GM23338 (cell line): ENCODE measurements at regions not wholly inside any gene's neighbourhood (a gene's known extent, or its start where the extent isn't known, plus 50 kb on each side); places are given as distances from the start of the nearest gene placed in this dataset.

ENCODE experiments used
- ATAC-seq: fragments of 200-7000 bp; cut with Tn5 transposase; 3 replicates; pipeline ENCODE4 v1.9.1; 2020
- DNase-seq: peaks from one replicate; pipeline ENCODE4 v3.0.0-alpha.2; 2015; ENCODE audit warnings: low spot score
- H2AFZ ChIP-seq: fragments of 200-600 bp; sonication (generic); 2 replicates; pipeline ENCODE4 v1.8.0; 2016; ENCODE audit warnings: antibody characterized with exemption, mild to moderate bottlenecking, moderate library complexity
- H3F3A ChIP-seq: fragments of 200-600 bp; sonication (generic); replicated peaks from 2 replicates; pipeline ENCODE4 v1.8.0; 2017; ENCODE audit warnings: antibody characterized with exemption, mixed run types, low read depth
- H3K27ac ChIP-seq: fragments of 200-600 bp; sonication (generic); 2 replicates; pipeline ENCODE4 v1.6.1; 2016; ENCODE audit warnings: low read depth
- H3K27me3 ChIP-seq: fragments of 200-600 bp; sonication (generic); 2 replicates; pipeline ENCODE4 v1.8.0; 2016; ENCODE audit warnings: mild to moderate bottlenecking, mixed run types, moderate library complexity; ENCODE audit not compliant: insufficient read depth
- H3K36me3 ChIP-seq: fragments of 200-600 bp; sonication (generic); 2 replicates; pipeline ENCODE4 v1.8.0; 2016; ENCODE audit warnings: mild to moderate bottlenecking; ENCODE audit not compliant: insufficient read depth
- H3K4me1 ChIP-seq: fragments of 200-600 bp; sonication (generic); 2 replicates; pipeline ENCODE4 v1.8.0; 2016; ENCODE audit warnings: mild to moderate bottlenecking, moderate library complexity; ENCODE audit not compliant: insufficient read depth
- H3K4me2 ChIP-seq: fragments of 200-600 bp; sonication (generic); 2 replicates; pipeline ENCODE4 v1.7.1; 2017; ENCODE audit warnings: mixed run types
- H3K4me3 ChIP-seq: fragments of 200-600 bp; sonication (generic); 2 replicates; pipeline ENCODE4 v1.6.1; 2016; ENCODE audit warnings: mixed run types
- H3K79me2 ChIP-seq: fragments of 200-600 bp; sonication (generic); replicated peaks from 2 replicates; pipeline ENCODE4 v1.8.0; 2017; ENCODE audit warnings: mild to moderate bottlenecking; ENCODE audit not compliant: insufficient read depth
- H3K9me2 ChIP-seq: fragments of 200-600 bp; sonication (generic); 2 replicates; pipeline ENCODE4 v1.8.0; 2017; ENCODE audit not compliant: insufficient read depth
- H4K20me1 ChIP-seq: fragments of 200-600 bp; sonication (generic); replicated peaks from 2 replicates; pipeline ENCODE4 v1.8.0; 2017; ENCODE audit warnings: mild to moderate bottlenecking; ENCODE audit not compliant: insufficient read depth
- H3K27ac Mint-ChIP-seq: 2 replicates; pipeline ENCODE4 v1.8.0; 2020; ENCODE audit warnings: inconsistent platforms, mild to moderate bottlenecking, moderate library complexity, mixed read lengths
- H3K27me3 Mint-ChIP-seq: 3 replicates; pipeline ENCODE4 v1.8.0; 2022; ENCODE audit warnings: low read depth, mild to moderate bottlenecking, moderate library complexity, mixed read lengths, inconsistent platforms; ENCODE audit not compliant: insufficient read depth, poor library complexity
- H3K36me3 Mint-ChIP-seq: 3 replicates; pipeline ENCODE4 v1.8.0; 2021; ENCODE audit warnings: low read depth, mild to moderate bottlenecking, inconsistent platforms, moderate library complexity, mixed read lengths
- H3K4me1 Mint-ChIP-seq: 3 replicates; pipeline ENCODE4 v1.8.0; 2020; ENCODE audit warnings: mild to moderate bottlenecking, inconsistent platforms, mixed read lengths
- H3K4me3 Mint-ChIP-seq: 3 replicates; pipeline ENCODE4 v1.8.0; 2021; ENCODE audit warnings: moderate library complexity, mild to moderate bottlenecking, inconsistent platforms, mixed read lengths
- H3K9me3 Mint-ChIP-seq: 3 replicates; pipeline ENCODE4 v1.8.0; 2020; ENCODE audit warnings: moderate library complexity, mild to moderate bottlenecking, inconsistent platforms, mixed read lengths
- CREB1 ChIP-seq: fragments of 250-450 bp; sonication (Bioruptor Pico); IDR thresholded peaks from 2 replicates; pipeline ENCODE4 v1.5.0; 2020; ENCODE audit warnings: low read depth, mild to moderate bottlenecking, moderate library complexity
- CTCF ChIP-seq, 2 experiments: fragments of 200-600 bp in 1 of 2; sonication (generic) in 1 of 2; conservative IDR thresholded peaks; 2 replicates each; pipeline versions ENCODE4 v1.5.1 to v1.6.1; 2016 to 2017; ENCODE audit warnings: antibody characterized with exemption in 2 of 2, low read depth in 2 of 2, mild to moderate bottlenecking in 2 of 2, moderate library complexity in 1 of 2
- ETS1 ChIP-seq: IDR thresholded peaks from 2 replicates; pipeline ENCODE4 v1.6.1; 2016; ENCODE audit warnings: antibody characterized with exemption
- EZH2 ChIP-seq: fragments of 200-600 bp; sonication (generic); IDR thresholded peaks from one replicate; pipeline ENCODE4 v1.8.0; 2017; ENCODE audit warnings: antibody characterized with exemption, mild to moderate bottlenecking, low read depth; ENCODE audit not compliant: unreplicated experiment
- EZH2phosphoT487 ChIP-seq: fragments of 200-600 bp; sonication (generic); IDR thresholded peaks from one replicate; pipeline ENCODE4 v1.8.1; 2018; ENCODE audit warnings: antibody characterized with exemption; ENCODE audit not compliant: unreplicated experiment
- JUNB ChIP-seq: IDR thresholded peaks from one replicate; pipeline ENCODE4 v1.6.1; 2016; ENCODE audit warnings: antibody characterized with exemption; ENCODE audit not compliant: unreplicated experiment
- NANOG ChIP-seq: IDR thresholded peaks from 2 replicates; pipeline ENCODE4 v1.6.1; 2016; ENCODE audit warnings: antibody characterized with exemption, borderline replicate concordance
- POLR2AphosphoS5 ChIP-seq: IDR thresholded peaks from 2 replicates; pipeline ENCODE4 v1.6.1; 2016; ENCODE audit warnings: antibody characterized with exemption, low read depth
- STAT1 ChIP-seq: IDR thresholded peaks from one replicate; pipeline ENCODE4 v1.6.1; 2016; ENCODE audit warnings: antibody characterized with exemption; ENCODE audit not compliant: unreplicated experiment
- ZNF331 ChIP-seq: fragments of 250-450 bp; sonication (Bioruptor Pico); IDR thresholded peaks from 2 replicates; pipeline ENCODE4 v1.5.0; 2020; ENCODE audit warnings: low read depth, mild to moderate bottlenecking, moderate library complexity
- TF ChIP-seq, protein P1 (sequence below): IDR thresholded peaks from one replicate; pipeline ENCODE4 v1.6.1; 2018; ENCODE audit warnings: antibody characterized with exemption; ENCODE audit not compliant: unreplicated experiment

GRCh38 chr10:34890939-34891338 is 75.8 kb upstream of the PARD3 start (continued):
- TF ChIP-seq CTCF (conservative IDR thresholded peaks at IDR 0.05; ENCODE audit: low read depth in 2 of 2) (no peak), POLR2AphosphoS5 (no peak), NANOG (no peak), EZH2 (no peak), CREB1 (CRISPR knock-in tag) (no peak), ZNF331 (CRISPR knock-in tag) (no peak), ETS1 (no peak), JUNB (no peak)
- TF ChIP-seq, protein P1, sequence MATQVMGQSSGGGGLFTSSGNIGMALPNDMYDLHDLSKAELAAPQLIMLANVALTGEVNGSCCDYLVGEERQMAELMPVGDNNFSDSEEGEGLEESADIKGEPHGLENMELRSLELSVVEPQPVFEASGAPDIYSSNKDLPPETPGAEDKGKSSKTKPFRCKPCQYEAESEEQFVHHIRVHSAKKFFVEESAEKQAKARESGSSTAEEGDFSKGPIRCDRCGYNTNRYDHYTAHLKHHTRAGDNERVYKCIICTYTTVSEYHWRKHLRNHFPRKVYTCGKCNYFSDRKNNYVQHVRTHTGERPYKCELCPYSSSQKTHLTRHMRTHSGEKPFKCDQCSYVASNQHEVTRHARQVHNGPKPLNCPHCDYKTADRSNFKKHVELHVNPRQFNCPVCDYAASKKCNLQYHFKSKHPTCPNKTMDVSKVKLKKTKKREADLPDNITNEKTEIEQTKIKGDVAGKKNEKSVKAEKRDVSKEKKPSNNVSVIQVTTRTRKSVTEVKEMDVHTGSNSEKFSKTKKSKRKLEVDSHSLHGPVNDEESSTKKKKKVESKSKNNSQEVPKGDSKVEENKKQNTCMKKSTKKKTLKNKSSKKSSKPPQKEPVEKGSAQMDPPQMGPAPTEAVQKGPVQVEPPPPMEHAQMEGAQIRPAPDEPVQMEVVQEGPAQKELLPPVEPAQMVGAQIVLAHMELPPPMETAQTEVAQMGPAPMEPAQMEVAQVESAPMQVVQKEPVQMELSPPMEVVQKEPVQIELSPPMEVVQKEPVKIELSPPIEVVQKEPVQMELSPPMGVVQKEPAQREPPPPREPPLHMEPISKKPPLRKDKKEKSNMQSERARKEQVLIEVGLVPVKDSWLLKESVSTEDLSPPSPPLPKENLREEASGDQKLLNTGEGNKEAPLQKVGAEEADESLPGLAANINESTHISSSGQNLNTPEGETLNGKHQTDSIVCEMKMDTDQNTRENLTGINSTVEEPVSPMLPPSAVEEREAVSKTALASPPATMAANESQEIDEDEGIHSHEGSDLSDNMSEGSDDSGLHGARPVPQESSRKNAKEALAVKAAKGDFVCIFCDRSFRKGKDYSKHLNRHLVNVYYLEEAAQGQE = no peak

- Histone ChIP-seq H4K20me1 (no peaks in the 10 kb centered on the region), H3K27me3 (no peaks in the 10 kb centered on the region), H3K36me3 (no peaks in the 10 kb centered on the region), H3K79me2 (no peaks in the 10 kb centered on the region), H2AFZ (0 out of 2 replicates have a peak overlapping the region, but pooled peaks have one; percentile 58), H3K4me1 (no peaks in the 10 kb centered on the region; the same call in 1 of the 2 replicates), H3K4me3 (no peak overlapping the region), H3K27ac (no peak overlapping the region), H3K4me2 (no peak overlapping the region), H3F3A (no peaks in the 10 kb centered on the region), H3K9me2 (no peaks in the 10 kb centered on the region)
- no peak overlapping the region; the same call in 1 of the 2 replicates for H3K27ac Mint-ChIP-seq
- peaks cover 7% of the 10 kb centered on the region; the same call in 1 of the 3 replicates for H3K4me1 Mint-ChIP-seq
- no peaks in the 10 kb centered on the region for H3K9me3 Mint-ChIP-seq
- no peaks in the 10 kb centered on the region for H3K36me3 Mint-ChIP-seq
- H3K27me3 Mint-ChIP-seq = no peaks in the 10 kb centered on the region
- ATAC-seq (no peak), DNase-seq (no peak)
- H3K4me3 Mint-ChIP-seq = no peak overlapping the region
- no peak for TF ChIP-seq EZH2phosphoT487
- no peak for TF ChIP-seq NANOG
- no peak for TF ChIP-seq EZH2
- TF ChIP-seq JUNB = no peak
- TF ChIP-seq, protein P1 = no peak
- no peak for TF ChIP-seq POLR2AphosphoS5
- TF ChIP-seq CTCF (conservative IDR thresholded peaks at IDR 0.05; ENCODE audit: low read depth in 2 of 2) = no peak
- no peak for TF ChIP-seq ETS1
- TF ChIP-seq CREB1 (CRISPR knock-in tag) = no peak
- no peak for TF ChIP-seq STAT1
Observed at GRCh38 chr10:34889004-34889869, 74.1 kb upstream of the PARD3 start.
